GM13976 (cell line): ENCODE measurements at regions not wholly inside any gene's neighbourhood (a gene's known extent, or its start where the extent isn't known, plus 50 kb on each side); places are given as distances from the start of the nearest gene placed in this dataset.

Experiments
- DNase-seq: peaks from one replicate; pipeline ENCODE4 v3.0.0; 2012; ENCODE audit warnings: low spot score
- in situ Hi-C: fragments of 300-500 bp; cut with MboI; formaldehyde crosslinking; loops from one replicate; pipeline ENCODE4 v1.12.0; 2022; ENCODE audit warnings: low sequenced_read_pairs, mixed read lengths, inconsistent platforms; ENCODE audit not compliant: unreplicated experiment
- TF ChIP-seq, protein P1 (sequence below): IDR thresholded peaks from 2 replicates; pipeline ENCODE4 v1.5.1; 2012; ENCODE audit warnings: borderline replicate concordance, mild to moderate bottlenecking; ENCODE audit not compliant: insufficient read depth; ENCODE audit errors: extremely low read depth, missing control alignments, control extremely low read depth

DNA sequence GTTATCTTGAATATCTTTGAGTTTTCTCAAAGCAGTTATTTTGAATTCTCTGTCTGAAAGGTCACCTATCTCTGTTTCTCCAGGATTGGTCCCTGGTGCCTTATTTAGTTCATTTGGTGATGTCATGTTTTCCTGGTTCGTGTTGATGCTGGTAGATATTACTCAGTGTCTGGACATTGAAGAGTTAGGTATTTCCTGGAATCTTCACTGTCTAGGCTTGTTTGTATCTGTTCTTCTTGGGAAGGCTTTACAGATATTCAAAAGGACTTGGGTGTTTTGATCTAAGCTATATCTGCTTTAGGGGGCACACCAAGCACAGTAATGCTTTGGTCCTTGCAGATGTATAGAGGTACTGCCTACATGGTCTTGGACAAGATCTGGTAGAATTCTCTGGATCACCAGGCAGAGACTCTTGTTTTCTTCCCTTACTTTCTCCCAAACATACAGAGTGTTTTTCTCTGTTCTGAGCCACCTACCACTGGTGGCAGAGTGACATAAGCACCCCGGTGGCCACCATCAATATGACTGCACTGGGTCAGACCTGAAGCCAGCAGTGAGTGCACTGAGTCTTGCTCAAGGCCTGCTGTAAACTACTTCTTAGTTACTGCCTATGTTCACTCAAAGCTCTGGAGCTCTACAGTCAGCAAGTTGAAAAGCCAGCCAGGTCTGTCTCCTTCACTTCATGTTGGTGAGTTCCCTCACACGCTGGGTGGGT is 193.5 kb upstream of the AMOT start:
- TF ChIP-seq, protein P1, sequence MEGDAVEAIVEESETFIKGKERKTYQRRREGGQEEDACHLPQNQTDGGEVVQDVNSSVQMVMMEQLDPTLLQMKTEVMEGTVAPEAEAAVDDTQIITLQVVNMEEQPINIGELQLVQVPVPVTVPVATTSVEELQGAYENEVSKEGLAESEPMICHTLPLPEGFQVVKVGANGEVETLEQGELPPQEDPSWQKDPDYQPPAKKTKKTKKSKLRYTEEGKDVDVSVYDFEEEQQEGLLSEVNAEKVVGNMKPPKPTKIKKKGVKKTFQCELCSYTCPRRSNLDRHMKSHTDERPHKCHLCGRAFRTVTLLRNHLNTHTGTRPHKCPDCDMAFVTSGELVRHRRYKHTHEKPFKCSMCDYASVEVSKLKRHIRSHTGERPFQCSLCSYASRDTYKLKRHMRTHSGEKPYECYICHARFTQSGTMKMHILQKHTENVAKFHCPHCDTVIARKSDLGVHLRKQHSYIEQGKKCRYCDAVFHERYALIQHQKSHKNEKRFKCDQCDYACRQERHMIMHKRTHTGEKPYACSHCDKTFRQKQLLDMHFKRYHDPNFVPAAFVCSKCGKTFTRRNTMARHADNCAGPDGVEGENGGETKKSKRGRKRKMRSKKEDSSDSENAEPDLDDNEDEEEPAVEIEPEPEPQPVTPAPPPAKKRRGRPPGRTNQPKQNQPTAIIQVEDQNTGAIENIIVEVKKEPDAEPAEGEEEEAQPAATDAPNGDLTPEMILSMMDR, result no peak
- DNase-seq, result no peak
- in situ Hi-C loops, result no loop called here

- DNase-seq, result no peak
- TF ChIP-seq, protein P1, result no peak
- in situ Hi-C loops, result no loop called here
Measured at GRCh38 chrX:113019958-113020357, 179.3 kb upstream of the AMOT start.

GRCh38 chrX:113009837-113010236 is 169.2 kb upstream of the AMOT start:
- TF ChIP-seq, protein P1, result no peak
- in situ Hi-C loops, result no loop called here
- no peak for DNase-seq

DNA sequence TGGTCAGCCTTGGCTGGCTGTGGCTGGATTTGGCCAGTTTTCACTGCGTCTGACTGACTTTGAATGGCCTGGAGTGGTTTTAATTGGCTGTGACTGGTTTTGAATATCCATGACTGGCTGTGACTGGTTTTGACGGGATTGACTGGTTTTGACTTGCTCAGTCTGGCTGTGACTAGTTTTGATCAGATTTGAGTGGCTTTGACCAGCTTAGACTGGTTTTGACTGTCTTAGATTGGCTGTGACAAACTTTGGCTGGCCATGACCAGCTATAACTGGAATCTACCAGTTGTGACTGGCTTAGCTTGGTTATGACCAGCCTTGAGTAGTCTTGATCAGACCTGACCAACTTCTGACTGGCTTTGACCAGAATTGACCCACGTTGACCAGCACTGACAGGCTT is 168.4 kb upstream of the AMOT start:
- no peak for DNase-seq
- TF ChIP-seq, protein P1, result no peak
- in situ Hi-C loops, result no loop called here

DNA sequence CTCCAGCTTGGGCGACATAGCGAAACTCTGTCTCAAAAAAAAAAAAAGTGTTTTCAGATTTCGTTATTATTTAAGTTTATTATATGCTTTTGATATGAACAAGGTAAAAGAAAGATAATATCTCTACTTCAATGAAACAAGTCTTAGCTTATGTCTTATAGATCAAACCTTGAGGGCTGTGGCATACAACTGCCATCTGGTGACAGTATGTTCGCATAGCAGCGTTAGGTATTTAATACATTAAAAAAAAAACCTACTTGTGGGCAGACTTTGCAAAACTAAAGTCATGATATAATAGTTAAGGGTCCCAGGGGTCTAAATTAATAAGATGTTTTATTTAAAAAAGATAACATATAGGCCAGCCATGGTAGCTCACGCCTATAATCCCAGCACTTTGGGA is 161.2 kb upstream of the AMOT start:
- TF ChIP-seq, protein P1, result no peak
- no peak for DNase-seq
- in situ Hi-C loops, result no loop called here

DNA sequence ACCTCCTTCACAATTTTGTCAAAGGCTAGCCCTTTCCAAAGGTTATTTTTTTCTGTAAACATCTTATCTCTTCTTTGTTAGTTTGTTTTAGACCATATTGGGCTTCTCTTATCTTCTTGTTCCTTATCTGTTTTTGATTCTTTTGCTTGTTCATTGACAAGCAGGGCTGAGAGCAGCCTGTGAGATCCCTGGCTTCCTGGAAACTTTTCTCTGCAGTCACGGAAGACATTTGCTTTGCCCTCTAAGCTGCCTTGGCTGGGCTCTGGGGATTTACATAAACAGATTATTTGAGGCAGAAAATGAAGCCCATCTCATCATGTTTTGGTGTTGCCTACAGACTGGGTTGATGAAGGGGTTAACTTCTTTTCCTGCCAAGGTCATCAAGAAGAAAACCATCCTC is 157.4 kb upstream of the AMOT start:
- in situ Hi-C loops, result no loop called here
- TF ChIP-seq, protein P1, result no peak
- no peak for DNase-seq
